ENCODE measurements at regions not wholly inside any gene's neighbourhood (a gene's known extent, or its start where the extent isn't known, plus 50 kb on each side); places are given as distances from the start of the nearest gene placed in this dataset.
"Not testable (repeated sequence)": the region's sequence is repeated elsewhere in the genome, so short reads cannot be mapped to it uniquely, and the experiment has no call there.

DNA sequence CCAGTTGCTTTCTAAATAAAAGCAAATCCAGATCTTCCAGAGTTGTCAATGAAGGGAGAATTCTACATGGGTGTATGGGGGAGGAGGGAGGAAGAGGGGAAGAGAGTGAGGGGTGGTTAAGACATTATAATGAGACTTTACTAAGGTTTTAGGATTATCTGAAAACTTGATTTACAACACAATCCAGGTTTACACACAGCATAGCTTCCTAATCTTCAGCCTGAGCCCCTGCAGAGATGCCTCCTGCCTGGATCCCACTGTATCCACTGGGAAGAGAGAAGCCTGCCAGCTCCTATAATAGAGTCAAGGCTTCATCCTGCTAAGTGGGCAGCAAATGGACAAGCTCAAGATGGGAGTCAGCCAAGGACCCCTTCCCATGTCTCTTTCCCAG, 85.6 kb upstream of the KIT start:
- no peak for DNase-seq

DNA sequence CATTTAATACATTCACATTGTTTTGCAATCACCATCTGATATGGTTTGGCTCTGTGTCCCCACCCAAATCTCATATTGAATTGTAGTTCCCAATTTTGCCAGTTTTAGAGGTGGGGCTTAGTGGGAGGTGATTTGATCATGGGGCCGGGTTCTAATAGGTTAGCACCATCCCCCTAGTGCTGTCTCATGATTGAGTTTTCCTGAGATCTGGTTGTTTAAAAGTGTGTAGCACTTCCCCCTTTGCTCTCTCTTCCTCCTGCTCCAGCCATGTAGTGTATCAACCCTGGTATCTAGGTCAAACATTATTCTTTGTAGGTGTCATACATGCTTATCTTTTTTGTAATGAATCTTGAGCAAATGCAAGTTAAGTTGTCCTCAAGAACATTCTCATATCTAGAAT, 83.3 kb upstream of the KIT start:
- no peak for DNase-seq

DNA sequence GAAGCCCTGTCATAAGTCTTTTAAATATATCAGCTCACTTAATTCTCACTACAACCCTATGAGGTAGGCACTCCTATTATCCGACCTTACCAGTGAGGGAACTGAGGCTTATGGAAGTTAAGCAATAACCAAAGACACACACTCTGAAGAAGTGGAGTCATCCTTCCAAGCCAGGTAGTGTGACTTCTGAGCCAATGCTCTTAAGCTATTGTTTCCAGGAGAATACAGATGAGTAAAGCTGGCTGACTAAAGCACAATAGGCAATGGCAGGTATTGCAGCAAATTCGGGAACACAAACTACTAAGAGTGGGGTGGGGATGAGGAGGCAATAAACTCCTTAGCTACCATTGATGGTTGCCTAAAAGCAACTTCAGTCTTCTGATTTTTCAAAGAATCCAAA, 81.8 kb upstream of the KIT start:
- DNase-seq = no peak

DNA sequence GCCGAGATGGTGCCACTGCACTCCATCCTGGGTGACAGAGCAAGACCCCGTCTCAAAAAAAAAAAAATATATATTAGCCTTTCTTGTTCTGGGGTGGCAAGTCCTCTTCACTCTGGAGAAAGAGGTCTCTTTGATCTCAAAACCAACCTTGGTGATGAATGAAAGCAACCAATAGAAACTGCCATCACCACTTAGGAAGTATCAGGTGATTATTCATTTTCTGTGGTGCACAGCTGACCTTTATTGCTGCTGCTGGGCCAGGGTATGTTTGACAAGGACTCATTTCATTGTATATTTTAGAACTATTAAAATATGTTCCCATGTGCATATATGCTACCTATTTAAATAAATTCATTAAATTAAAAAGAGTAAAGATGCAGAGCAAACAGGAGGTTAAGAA, 76.0 kb upstream of the KIT start:
- DNase-seq = no peak

DNA sequence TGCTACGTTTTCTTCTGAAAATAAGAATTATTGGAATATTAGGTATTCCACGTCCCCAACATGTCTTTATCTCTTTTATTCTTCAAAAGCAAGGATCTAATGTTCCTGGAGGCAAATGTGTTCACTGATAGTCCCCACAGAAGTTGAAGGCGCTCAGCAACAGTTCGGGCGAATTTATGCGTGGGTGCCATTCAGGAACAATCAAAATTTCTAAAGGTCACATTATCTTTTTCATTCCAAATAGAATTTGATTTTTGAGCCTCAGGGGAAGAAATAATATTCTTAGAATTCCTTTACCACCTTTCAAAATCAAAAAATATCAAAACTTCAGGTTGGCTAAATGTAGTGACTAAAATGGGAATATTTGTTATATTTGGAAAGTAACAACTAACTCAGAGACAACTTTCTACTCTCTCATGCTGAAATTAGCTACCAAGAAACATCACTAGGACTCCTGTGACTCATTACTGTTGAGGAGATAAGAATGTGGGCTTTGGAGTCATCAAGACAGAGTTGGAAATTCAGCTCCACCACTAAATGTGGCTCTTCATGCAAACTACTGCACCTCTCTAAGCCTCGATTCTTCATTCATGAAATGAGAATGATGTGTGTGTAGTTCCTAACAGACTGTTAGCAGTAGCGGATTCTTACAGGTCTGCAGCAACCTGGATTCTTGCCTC, 72.3 kb upstream of the KIT start:
- DNase-seq = no peak

DNA sequence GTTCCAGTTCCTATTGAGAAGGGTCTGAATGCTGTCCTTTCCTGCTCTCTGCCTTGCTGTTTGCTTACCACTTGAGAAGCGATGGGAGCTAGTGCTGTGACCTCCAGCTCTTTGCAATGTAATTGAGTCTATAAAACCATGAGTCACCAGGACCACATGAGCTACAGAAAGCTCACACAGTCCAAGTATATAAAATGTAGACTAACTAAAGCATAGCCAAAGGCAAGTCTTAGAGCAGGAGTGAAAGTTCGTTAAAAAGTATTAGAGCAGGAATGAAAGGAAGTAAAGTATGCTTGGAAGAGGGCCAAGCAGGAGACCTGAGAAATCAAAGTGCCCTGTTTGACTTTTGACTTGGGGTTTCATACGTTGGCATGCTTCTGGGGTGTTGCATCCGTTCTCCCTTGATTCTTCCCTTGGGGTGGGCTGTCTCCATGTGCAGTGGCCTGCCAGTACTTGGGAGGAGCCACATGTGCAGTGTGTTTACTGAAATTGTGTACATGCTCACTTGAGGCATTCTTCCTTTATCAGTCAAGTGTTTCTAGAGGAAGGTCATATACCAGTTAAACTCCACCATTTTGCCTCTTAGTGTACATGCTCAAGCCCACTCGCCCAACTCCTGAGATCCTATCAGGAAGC, 71.3 kb upstream of the KIT start:
- no peak for DNase-seq

DNA sequence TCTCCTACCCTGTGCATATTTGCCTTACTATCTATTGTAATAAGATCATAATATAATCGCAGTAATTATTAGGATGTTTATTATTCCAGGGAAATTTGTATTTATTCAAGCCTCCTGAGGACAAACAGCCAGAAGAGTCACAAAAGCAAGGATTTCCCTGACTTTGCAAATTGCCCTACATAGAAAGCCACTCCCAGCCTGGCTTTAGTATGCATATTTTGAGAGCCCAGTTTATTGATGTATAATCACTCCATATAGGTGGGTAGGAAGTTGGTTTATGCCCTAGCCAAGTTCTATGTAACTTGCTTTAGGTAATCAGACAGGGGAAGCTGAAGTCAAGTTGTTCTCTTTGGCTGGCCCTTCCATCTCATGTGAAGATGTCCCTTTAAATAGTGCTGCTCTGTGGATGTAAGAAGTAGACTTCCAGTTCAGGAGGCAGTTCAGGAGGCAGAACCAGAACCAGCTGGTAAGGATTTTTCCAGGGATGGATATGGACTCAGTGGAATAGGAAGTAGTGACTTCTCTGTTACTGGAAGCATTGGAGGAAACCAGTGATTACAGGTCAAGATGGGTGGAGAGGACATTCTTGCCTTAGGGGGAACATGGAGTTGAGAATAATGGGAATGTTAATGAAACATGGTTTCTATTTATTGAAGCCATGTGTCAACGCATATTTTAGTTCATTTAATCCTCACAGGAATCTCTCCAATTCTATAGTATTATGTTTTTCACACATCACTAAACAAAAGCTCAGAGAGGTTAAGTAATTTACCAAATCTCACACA, 70.5 kb upstream of the KIT start:
- DNase-seq = no peak

DNA sequence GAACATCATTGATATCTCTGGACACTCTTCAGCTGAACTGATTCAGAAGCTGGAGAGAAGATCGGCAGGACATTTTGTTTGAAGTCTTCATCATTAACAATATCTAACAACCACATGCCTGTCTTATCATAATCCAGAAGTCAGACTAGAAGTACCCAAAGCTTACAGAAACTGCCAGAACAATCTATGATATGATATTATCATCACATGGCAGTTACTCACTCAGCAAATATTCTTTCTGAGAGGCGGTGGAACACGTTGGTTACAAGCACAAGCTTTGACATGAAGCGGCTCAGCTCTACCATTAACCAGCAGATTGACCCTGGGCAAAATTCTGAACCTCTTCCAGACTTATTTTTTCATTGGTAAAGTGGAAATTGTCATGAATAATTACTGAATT, 69.4 kb upstream of the KIT start:
- DNase-seq = no peak

DNA sequence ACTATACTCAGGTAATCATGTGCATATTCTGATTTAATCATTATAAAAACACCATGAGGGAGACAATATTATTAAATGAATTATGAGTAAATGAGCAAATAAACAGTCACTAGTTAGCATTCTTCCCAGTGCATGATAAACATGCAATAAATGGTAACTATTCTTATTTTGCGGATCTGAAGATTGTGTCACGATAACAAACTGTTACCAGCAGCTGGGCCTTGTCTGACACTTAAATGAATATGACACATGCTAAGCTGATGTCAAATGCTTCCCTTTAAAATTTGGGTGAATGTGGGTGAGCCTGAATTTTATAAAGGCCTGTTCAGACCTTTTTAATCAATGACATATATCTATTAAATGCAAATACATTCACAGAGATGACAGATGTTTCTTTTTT, 68.2 kb upstream of the KIT start:
- DNase-seq = no peak

DNA sequence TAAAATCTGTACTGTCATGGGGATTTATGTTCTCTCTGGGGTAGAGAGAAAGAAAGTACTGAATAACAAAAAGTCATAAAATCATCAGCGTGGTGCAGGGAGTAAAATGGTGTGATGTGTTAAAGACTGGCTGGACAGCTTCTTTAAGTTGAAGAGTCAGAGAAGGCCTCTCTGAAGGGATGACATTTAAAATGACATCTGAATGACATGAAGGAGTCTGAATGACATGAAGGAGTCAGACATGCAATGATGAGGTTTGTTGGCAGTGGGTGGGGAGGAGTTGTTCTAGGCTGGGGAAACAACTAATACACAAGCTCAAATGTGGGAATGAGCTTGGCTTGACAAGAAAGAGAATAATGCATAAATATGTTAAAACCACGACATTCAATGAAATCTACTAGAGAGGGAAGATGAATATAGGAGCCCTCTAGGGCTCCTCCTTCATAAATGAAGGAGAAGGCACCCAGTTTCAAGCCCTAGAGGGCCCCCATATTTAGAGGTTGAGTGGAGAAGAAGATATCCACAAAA, 63.9 kb upstream of the KIT start:
- DNase-seq = no peak

DNA sequence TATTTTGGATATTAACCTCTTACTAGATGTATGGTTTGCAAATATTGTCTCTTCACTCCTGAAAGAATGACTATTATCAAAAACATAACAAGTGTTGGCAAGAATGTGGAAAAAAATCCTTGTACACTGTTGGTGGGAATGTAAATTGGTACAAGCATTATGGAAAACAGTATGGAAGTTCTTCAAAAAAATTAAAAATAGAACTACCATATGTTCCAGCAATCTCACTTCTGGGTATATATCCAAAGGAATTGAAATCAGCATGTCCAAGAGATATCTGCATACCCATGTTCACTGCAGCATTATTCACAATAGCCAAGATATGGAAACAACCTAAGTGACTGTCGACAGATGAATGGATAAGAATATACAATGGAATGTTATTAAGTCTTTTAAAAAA, 61.6 kb upstream of the KIT start:
- DNase-seq = no peak

DNA sequence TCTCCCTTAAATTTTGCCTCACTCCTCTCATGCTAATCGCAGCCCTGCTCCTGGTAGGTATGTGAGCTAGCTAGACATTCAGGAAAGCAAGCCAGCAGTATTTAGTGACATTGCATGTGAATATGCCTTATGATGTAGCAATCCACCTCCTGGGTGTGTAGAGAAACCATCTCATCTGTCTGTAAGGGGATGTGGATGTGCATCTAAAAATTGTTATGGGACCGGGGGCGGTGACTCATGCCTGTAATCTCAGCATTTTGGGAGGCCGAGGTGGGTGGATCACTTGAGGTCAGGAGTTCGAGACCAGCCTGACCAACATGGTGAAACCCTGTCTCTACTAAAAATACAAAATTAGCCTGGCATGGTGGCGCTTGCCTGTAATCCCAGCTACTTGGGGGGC, 60.1 kb upstream of the KIT start:
- DNase-seq = not testable (repeated sequence)

DNA sequence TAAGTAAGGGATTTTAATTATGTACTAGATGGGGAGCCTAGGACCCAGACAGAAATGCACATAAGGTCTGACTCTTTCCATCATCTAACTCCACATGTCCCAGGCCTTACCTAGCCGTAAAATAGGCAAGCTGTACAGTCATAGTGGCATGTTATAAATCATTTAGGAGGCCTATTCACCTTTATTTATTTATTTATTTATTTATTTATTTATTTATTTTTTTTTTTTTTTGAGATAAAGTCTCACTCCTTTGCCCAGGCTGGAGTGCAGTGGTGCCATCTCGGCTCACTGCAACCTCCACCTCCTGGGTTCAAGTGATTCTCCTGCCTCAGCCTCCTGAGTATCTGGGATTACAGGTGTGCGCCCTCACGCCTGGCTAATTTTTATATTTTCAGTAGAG, 55.6 kb upstream of the KIT start:
- not testable (repeated sequence) for DNase-seq

DNA sequence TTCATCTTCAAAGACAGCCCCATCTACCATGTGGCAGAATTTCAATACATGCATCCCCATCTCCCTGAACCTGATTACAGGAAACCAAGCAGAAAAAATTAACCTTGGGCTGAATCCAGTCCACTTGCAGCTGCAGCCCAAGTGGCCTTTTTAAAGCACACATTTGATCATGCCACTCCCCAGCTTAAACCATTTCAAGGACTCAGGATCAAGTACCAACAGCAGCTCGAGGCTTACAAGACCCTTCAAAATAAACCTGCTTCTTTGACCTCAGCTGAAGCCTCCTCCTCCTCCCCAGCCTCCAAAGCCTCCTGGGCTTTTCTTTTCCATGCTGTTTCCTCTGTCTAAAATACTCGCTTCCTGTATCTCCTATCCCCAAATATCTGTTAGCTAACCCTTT, 50.7 kb upstream of the KIT start:
- no peak for DNase-seq

DNA sequence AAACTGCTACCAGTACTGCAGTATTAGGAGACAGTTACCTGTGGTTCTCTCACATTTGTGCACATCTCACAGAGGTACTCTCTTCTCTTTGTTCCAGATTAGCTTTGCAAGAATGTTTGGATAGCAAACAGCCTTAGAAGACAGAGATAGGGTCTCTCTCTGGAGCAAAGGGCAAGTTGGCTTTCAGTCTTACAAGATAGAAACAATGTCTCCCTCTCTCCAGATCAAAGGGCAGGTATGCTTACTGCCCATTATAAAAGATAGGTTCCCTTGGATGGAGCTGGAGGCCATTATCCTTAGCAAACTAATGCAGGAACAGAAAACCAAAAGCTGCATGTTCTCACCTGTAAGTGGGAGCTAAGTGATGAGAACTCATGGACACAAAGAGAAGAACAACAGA, 50.2 kb upstream of the KIT start:
- DNase-seq = no peak
